PC-3 (cell line): ENCODE measurements at regions not wholly inside any gene's neighbourhood (a gene's known extent, or its start where the extent isn't known, plus 50 kb on each side); places are given as distances from the start of the nearest gene placed in this dataset.

Source experiments
- CTCF ChIP-seq: fragments of 300-600 bp; sonication (generic); conservative IDR thresholded peaks from 2 replicates; pipeline ENCODE4 v1.5.1; 2017; ENCODE audit warnings: antibody characterized with exemption, low read depth, mild to moderate bottlenecking, low read length
- EZH2 ChIP-seq: fragments of 300-600 bp; sonication (generic); IDR thresholded peaks from one replicate; pipeline ENCODE4 v1.6.1; 2017; ENCODE audit warnings: antibody characterized with exemption, mild to moderate bottlenecking, low read length; ENCODE audit not compliant: unreplicated experiment

- TF ChIP-seq CTCF: no peak
- TF ChIP-seq EZH2: no peak
Measured at GRCh38 chr1:79874289-79874688, 867.8 kb upstream of the ADGRL4 start.
